GM21381 (cell line): ENCODE measurements at regions not wholly inside any gene's neighbourhood (a gene's known extent, or its start where the extent isn't known, plus 50 kb on each side); places are given as distances from the start of the nearest gene placed in this dataset.
A peak's percentile ranks its signal among the peaks of the same experiment; 100 is the strongest.

Source experiments
- ATAC-seq: cut with Tn5 transposase; IDR thresholded peaks from one replicate; pipeline ENCODE4 v1.9.1; 2021; ENCODE audit warnings: mild to moderate bottlenecking, moderate library complexity; ENCODE audit not compliant: unreplicated experiment

DNA sequence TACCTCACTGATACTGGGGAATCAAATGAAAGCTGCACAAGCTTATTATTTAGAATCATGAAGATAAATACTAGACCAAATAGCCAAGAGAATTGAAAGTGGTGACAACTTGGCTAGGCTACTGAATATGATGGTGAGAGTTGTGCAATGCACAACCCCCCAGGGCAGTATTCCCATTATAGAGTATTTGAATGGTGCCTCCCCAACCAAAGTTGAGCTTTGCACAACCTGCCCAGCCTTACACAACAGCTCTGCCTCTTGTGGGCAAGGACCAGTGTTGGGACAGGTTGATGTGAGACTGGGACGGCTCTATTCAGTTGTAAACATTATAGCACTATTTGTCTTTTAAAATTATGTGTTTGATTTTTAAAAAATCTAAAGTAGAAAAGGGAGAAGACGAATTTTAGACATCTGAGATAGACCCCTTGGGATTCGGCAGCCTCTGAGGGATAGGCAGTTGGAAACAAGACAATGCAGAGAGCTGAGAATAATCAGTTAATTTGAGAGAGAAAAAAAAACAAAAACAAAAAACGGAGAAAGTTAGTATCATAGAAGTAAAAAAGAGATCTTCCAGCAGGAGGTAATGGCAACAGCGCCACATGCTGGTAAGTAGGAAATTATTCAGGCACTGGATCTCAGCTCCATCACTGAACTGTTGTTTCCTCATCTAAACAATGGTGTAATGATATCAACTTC is 91.0 kb upstream of the KCNA3 start:
- no peak for ATAC-seq

DNA sequence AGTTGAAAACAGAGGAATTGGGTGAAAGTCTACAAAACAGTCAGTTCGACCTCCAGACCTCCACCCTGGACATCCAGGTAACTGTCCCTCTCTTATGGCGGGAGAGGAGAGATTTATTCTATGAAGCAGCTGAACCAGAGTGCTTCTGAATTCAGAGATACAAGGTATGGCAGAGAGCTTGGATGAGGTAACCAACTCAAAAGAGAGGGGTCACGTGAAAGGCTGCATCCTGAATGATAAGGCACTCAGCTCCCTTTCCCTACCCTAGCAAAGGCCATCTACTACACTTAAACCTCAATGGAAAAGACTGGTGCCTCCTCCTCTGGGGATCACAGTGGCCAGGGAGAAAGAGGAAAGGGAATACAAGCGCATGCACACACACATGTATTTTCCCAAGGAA is 88.4 kb upstream of the KCNA3 start:
- no peak for ATAC-seq

- ATAC-seq, result no peak
Measured at GRCh38 chr1:110760321-110760720, 85.6 kb upstream of the KCNA3 start.

DNA sequence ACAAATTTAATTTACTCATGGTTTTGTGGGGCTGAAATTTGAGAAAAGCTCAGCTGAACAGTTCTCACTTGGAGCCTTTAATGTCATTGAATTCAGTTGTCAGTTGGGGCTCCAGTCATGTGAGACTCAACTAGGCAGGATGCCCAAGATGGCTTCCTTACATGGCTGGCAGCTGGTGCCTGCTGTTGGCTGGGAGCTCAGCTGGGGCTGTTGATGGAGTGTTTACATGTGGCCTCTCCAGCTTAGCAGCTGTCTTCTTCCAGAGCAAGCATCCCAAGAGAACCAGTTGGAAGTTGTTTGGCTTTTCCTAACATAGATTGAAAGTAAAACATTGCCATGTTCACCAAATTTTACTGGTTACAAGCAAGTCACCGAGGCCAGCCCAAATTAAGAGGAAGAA is 81.8 kb upstream of the KCNA3 start:
- no peak for ATAC-seq

DNA sequence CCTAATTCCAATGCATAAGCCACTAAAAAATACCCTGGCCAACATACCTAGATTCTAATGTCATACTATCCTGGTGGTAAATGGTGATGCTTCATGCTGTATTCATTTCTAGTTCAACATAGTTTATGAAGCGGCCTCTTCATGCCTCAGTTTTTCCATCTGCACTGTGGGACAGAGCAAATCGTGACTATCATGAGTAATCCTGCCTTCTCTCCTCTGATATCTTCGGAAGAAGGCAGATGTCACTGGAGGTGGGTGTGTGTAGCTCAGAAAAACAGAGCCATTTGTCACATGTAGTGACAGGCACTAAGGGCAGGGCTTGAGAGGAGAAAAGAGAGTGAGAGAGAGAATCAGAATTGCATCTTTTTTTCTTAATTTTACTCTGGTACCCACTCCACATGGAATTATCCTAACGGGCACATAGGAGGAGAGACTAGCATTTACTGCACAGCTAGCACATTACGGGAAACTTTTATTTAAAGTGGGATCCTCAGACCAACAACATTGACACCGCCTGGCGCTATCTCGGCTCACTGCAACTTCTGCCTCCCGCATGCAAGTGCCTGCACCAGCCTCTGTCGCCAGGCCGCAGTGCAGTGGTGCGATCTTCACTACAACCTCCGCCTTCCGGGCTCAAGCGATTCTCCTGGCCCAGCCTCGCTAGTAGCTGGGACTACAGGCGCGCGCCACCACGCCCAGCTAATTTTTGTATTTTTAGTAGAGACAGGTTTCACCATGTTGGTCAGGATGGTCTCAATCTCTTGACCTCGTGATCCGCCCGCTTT is 78.4 kb upstream of the KCNA3 start:
- no peak for ATAC-seq

DNA sequence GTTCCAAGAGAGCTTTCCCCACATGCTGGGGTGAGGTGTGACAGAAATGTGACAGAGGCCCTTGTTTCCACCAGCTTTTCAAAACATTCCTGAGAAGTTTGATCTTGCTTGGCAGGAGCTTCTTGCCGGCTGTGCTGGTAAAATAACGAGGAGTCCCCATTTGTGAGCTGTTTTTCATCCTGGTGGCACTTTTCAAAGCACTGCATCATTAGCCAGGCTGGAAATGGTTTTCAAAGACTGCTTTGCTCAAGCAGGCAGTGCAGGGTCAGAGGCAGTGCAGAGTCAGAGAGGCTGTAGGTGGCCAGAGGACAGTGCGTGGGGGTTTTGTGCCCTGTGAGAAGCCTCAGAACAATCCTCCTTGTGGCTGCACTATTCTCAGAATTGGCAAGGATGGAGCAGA is 75.8 kb upstream of the KCNA3 start:
- ATAC-seq, result no peak

DNA sequence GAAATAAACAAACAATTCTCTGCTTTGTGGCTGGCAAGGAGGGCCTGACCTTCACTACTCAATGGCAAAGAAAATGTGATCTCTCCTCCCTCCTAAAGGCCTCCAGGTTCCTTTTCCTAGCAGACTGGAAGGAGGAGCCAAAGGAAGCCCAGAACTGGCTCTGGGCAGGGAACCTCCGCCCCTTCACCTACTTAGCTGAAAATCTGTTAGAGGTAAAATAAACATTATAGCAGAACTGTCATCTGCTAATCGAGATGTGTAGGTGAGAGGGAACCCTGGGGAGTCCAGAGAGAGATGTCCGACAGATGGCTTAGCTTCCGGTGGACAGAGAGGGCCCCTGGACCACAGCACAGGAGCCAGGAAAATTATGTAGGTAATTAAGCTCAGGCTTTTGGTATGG is 75.2 kb upstream of the KCNA3 start:
- no peak for ATAC-seq

GRCh38 chr1:110746644-110747259 is 72.0 kb upstream of the KCNA3 start:
- no peak for ATAC-seq

- ATAC-seq, result no peak
Measured at GRCh38 chr1:110743397-110743796, 68.7 kb upstream of the KCNA3 start.

DNA sequence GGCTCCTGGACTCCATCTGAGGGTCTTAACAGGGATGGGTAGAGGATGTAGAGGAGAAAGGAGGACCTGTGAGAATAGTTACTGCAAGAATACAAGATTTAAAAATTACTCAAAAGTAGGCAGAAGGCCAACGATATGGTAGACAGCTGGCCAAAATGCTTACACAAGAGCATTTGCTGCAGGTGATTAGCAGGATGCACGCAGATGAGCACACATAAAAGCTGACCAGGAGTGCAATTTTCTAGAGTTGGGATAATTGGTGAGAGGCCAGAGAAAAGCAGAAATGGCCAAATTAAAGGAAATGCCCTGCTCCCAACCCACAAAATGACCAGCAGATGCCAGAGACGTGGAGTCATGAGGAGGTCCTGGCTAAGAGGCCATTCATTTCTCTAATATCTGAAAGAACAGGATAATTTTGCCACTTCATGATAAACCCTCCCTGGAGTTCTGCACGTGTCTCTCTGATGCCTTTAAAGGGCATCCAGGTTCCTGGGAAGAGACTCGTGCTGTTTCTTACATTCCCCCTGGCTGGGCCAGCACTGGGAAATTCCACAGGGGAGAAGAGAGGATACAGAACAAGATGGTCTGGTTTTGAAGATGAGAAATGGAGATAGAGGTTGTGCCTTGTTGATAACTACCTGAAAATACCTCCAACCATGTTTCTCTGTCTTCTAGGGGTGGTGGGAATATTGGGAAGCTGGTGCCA is 62.3 kb upstream of the KCNA3 start:
- ATAC-seq, result no peak

- no peak for ATAC-seq
Measured at GRCh38 chr1:110734133-110734680, 59.5 kb upstream of the KCNA3 start.

- no peak for ATAC-seq
Measured at GRCh38 chr1:110731529-110731928, 56.8 kb upstream of the KCNA3 start.

GRCh38 chr1:110728388-110729001 is 53.8 kb upstream of the KCNA3 start:
- ATAC-seq, result no peak

GRCh38 chr1:110727246-110727645 is 52.5 kb upstream of the KCNA3 start:
- no peak for ATAC-seq

DNA sequence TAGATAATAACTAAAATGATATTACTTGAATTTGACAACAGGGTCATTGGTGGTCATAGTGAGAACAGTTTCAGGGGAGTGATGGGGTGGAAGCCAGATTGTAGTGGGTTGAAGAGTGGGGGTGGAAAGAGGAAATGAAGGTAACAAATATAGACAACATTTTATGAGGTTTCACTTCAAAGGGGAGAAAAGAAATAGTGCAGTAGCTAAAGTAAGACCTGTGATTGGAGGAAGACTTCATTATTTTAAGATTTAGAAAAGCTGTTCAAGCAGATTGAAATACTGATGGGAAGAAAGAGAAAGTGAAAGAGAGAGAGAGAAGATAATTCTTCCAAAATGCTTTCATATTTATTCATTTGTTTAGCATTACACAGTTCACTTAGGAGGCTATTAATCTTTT is 52.0 kb upstream of the KCNA3 start:
- peak; percentile 87 for ATAC-seq
